HS-27A (cell line): ENCODE measurements at regions not wholly inside any gene's neighbourhood (a gene's known extent, or its start where the extent isn't known, plus 50 kb on each side); places are given as distances from the start of the nearest gene placed in this dataset.
"Not testable (repeated sequence)": the region's sequence is repeated elsewhere in the genome, so short reads cannot be mapped to it uniquely, and the experiment has no call there.

Source experiments
- DNase-seq: peaks from one replicate; pipeline ENCODE4 v3.0.0-alpha.2; 2012; ENCODE audit warnings: low read depth, missing footprints

DNA sequence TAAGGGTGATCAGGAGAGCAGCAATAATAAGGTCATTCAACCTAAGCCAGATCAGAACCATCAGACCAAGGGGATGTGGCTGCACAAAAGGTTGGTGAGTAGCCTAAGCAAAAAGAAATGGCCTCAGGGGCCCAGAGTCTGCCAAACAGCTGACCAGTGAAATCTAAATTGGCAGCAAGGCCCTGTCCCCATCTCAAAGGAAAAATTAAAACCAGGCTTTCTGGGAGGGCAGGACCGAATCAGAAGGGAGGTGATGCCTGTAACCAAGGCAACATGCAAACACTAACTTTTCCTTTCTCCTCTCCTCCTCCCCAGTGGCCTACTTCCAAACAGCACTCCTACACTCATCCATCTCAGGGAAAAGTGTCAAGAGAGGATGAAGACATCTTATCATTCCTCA, 256.4 kb downstream of the NUAK1 start:
- DNase-seq, result no peak

DNA sequence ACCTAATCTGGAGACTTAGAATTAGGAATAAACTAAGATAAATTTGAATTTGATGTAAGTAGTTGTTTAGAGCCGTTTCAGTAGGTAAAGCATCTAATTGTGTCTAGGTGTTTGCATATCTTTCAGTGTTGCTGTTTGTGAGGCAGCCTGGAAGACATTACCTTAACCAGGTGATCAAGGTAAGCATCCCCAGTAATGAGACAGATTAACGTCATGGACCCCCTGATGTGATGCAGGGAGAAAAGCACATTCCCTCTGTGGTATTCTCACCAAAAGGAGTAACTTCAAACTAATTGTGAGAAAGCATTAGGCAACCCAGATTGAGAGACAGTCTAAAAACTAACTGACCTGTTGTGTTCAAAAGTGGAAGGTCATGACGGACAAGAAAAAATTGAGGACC, 251.6 kb downstream of the NUAK1 start:
- no peak for DNase-seq

DNA sequence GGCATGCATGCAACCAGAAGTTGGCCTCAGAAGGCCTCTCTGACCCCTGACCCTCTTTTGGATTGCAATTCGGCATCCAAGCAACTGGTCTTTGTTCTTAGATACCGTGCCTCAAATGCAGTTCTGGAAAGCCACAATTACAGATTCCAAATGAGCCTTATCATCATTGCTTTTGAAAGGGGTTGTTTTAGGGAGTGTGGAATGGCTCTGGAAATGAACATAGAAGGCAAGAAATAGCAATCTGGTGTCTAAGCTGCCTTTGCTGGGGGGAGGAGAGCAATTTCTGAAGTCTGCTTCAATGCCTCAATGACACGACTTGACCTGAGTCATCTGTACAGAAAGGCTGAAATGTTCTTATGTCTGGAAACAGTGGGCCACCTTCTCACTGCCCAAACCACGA, 250.1 kb downstream of the NUAK1 start:
- no peak for DNase-seq

DNA sequence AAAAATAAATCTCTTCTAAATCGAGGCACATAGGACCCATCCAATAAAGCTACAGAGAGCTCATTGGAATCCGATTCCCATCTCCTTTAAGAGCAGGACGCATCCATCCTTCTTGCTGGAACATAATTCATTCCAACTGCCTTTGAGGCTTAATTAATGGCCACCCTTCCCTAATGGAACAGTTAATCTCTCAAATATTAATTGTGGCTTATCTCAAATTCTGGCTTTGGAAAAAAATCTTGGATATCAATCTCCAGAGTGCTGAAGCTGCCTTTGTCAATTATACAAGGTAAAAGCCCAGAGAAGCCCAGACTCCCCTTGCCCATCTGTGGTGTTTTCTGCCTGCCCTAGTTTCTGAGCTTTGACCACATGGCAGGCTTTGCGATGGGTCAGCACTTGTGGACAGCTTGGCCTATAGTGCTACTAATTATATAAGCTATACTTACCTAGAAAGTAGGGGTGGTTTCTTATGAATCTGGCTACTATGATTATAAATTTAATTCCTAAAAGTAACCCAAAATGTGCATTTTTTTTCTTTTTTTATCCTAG, 246.3 kb downstream of the NUAK1 start:
- DNase-seq, result no peak

DNA sequence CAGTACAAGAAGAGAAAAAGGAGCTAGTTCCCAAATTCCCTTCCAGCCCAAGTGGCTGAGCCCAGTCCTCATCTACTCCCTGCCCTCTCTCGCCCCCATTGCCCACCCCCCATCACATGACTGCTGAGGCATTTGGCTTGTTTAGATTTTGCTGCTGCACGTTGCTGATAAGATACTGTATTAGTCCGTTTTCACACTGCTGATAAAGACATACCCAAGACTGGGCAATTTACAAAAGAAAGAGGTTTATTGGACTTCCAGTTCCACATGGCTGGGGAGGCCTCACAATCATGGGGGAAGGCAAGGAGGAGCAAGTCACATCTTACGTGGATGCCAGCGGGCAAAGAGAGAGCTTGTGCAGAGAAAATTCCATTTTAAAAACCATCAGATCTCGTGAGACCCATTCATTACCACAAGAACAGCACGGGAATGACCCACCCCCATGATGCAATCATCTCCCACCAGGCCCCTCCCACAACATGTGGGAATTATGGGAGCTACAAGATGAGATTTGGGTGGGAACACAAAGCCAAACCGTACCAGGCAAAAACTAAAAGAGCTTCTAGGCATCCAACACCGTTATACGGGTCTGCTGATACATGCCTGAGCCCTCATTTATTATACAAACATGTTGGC, 243.4 kb downstream of the NUAK1 start:
- not testable (repeated sequence) for DNase-seq

DNA sequence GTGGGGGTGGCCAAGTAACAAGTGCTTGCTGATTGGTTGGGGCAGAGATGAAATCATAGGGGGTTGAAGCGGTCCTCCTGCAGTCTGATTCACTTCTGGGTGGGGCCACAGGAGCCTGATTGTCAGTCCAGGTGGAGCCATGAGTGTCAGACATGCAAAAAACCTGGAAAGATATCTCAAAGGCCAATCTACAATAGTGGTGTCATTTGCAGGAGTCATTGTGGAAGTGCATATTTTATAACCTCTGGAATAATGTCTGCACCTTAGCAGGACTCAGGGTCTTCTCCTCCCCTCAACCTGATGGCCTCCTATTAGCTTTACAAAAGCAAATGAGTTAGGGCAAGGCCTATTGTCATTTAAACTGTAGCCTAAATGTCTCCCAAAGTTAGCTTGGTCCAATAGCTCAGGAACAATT, 241.4 kb downstream of the NUAK1 start:
- no peak for DNase-seq

DNA sequence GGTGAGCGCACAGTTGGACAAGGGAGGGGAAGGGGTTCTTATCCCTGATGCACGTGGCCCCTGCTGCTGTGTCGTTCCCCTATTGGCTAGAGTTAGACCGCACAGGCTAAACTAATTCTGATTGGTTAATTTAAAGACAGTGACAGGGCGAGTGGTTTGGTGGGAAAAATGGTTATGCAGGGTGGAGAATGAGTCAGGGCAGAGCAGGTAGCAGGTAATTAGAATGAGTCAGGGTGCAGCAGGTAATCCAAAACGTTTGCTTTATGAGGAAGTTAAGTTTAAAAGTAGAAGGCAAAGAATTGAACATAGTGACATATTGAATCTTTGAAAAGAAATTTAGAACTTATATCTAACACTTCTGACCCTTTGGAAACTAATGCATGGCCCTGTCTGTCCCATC, 240.5 kb downstream of the NUAK1 start:
- not testable (repeated sequence) for DNase-seq

DNA sequence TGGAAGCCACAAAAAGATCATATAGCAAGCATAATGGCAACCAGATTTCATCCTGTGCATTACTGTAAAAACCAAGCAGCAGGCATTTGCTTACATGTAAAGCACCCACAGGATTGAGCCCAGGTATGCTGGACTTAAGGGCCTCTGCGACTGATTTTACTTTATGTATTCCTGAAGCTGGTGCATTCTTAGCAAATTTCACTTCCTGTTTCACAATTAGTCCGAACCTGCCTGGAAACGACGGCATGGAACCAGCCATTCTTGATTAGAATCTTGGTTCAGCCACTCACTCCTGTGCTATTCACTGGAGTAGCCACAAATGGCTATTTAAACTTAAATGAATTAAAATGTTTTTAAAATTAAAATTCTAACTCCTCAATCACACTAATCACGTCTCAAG, 239.2 kb downstream of the NUAK1 start:
- no peak for DNase-seq

DNA sequence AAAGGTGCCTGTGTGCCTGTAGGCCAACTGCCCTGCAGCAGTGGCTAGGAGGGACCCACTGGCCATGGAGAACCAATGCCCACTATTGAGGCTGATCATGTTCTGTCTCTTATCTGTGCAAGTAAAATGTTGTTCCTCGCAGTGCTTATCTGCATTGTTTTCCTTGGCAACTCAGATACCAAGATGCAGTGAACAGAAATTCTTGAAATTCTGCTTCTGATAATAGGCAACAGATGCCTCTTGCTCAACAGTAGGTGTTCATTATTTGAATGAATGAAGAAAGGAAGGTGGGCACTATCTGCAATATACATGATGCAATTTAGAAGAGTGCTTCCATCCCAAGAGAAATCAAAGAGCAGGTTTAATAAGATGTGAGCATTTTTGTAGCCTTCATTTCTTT, 232.2 kb downstream of the NUAK1 start:
- DNase-seq, result no peak

DNA sequence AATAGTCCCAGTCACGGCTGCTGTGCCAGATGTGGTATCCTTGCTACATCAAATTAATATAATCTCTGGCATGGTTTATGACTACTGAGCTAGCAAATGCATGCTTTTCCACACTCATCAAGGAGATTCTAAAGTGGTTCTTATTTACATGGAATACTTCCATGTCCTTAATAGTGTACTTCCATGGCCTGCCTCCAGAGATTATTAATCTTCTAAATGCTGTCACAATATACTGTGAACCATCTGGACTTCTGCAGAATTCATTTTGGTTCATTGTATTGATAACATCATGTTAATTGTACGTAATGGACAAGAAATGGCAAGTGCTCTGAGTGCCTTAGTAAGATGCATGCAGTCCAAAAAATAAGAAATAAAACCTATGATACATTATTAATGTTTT, 230.8 kb downstream of the NUAK1 start:
- DNase-seq, result no peak

DNA sequence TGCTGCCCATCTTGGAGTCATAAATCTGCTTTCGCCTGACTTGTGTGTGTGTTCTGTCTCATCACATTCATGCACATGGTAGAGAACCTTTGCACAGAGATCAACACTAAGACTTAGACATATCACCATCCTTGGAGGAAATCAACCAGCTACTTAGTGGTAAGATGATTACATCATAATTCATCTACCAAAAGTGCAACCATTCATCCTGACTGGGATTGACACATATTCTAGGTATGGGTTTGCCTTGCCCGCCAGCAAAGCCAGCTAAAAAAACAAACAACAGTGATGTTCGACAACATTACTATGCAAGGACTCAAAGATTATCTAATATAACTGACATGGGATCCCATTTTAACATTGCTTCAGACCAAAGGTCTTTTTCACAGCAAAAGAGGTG, 228.7 kb downstream of the NUAK1 start:
- no peak for DNase-seq

DNA sequence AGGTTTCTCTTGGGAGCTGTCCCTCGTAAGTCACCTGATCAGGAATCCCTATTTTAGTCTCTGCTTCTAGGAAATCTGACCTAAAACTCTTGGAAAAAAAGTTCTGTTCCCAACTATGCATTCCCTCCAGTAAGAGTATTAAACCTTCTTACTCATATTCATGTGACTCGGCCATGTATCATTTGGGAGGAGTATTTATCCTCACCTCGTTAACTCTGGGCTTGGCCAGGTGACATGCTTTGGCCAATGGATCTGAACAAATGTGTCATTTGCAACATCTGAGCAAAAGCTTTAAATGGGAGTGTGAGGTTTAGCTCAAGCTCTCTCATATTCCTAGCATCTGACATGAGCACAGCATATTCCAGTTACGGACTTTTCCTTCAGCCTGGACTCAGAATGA, 226.8 kb downstream of the NUAK1 start:
- DNase-seq, result no peak

DNA sequence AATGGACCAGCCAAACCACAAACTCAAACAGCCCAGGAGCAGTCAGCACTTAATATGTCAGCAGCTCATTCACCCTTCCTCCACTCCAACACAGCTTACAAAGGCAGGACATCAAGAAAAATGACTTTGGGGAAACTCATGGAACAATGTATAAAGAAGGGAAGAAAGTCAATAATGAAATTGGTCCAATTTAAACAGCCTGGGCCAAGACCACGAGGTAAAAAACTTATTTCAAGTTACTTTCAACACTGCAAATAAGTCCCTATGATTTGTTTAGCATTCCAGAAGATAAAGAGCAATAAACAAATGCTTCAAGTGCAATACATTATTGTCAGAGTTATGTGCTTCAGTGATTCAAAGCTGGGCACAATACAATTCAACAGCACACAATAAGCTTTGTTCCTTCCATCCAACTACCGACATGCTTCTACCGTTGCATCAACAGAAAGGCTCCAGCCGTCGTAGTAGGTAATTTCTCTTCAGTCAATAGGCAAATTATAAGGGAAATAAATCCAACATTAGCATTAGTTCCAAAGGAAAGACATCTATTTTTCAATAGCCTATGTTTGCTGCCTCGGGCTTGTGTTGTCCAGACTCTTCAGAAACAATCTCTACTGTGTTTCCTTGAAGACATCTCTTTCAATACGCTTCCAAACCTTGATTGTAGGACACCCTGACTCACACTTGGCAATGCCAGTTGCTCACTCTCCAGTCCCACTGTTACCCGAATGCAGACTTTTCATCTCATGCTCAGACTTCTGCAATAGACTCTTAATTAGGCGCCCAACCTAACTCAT, 225.7 kb downstream of the NUAK1 start:
- DNase-seq, result no peak

DNA sequence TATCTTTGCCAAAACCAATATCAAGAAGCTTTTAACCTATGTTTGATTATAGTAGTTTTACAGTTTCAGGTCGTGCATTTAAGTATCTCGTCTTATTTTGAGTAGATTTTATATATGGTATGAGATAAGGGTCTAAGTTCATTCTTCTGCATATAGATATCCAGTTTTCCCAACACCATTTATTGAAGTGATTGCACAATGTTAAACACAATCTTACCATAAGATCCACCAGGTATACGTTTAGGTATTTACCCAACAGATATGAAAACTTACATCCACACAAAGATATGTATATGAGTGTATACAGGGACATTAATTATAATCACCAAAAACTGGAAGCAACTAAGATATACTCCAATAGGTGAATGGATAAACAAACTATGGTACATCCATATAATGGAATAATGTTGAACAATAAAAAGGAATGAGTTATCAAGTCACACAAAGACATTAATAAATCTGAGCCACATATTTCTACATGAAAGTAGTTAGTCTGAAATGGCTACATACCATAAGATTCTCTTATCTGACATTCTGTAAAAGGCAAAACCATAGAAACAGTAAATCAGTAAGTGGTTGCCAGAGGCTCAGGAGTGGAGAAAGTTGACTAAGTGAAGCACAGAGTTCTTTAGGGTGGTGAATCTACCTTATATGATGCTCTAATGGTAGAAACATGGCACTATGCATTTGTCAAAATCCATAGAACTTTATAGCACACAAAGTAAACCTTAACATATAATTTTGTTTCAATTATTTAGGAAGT, 222.6 kb downstream of the NUAK1 start:
- DNase-seq, result no peak

DNA sequence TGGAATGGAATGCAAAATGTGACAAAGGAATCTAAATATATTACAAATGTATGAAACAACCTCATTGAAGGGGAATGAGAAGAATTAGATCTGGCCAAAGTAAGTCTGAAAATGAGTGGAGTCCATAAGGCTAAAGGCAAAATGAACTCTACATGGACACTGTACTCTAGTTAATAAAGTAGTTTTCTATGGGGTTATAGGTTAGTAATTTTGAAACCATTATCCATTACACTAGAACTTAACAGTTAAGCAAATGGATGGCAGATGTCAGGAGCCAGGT, 222.1 kb downstream of the NUAK1 start:
- no peak for DNase-seq

DNA sequence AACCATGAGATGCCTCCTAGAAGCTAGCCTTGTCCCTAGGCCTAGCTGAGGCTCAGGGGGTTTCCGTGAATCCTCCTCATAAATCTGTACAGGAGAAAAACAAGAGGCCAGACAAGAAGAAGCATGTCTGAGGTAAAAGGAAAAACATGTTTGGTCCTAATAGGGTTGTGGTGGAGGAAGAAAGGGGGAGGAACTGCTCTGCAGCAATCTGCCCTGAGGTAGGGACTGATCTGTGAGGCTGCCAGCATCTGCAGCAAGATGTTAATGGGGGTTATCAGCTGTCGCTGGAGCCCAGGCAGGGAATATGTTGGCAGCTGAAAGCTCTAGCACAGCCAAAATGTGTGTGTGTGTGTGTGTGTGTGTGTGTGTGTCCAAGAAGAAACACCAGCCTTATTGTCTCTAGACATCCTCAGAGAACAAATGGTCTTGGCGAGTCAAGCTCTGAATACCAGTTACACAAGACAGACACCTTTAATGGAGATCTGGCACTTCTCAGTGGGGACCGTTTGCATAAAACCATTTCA, 218.5 kb downstream of the NUAK1 start:
- no peak for DNase-seq

DNA sequence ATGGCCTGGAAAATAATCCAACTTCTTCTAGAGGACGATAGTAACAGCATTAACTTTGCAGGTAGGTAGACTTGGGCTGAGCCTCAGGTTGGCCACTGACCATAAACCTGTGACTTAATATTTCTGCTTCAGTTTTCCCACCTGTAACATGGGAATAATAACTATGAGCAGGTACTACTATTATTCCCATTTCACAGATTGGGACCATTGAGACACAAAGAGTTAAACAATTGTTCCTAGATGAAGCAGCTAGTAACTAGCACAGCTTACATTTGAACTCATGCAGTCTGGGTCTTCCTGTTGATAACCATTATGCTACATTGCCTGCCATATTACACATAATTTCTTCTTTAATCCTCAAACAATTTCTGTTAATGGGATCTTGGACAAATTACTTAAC, 217.7 kb downstream of the NUAK1 start:
- no peak for DNase-seq

DNA sequence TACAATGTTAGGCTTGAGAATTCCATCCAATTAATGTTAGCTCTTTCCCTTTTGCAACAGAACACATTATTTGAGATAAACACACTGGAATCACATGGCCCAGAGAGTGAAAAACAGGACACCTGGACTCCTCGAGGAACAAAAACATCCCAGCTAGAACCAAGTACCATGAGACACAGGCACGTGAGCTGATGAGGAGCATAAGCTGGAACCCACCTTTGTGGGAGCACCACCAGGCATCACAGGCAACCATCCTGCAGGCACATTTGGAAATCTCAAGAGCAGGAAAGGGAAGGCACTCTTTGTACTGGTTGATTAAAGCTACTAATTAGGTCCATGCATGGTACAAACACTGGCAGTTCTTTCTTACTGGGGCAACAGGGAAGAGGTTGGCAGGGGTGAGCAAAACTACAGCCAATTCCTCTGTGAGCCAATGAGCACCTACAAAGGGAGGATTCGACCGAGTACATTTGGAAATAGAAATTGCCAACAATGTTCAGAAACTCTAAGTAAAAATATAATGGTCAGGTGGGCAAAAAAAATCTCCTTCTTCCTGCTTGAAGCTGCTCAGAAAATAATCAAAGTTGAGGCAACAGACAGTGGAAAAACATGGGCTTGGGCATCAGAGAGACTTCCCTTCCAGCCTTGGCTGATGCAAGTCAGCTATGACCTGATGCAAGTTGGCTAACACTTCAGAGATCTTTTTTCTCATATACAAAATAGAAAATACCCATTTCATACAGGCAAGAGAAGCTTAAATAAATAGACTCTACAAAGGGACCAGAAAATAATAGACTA, 216.7 kb downstream of the NUAK1 start:
- no peak for DNase-seq

DNA sequence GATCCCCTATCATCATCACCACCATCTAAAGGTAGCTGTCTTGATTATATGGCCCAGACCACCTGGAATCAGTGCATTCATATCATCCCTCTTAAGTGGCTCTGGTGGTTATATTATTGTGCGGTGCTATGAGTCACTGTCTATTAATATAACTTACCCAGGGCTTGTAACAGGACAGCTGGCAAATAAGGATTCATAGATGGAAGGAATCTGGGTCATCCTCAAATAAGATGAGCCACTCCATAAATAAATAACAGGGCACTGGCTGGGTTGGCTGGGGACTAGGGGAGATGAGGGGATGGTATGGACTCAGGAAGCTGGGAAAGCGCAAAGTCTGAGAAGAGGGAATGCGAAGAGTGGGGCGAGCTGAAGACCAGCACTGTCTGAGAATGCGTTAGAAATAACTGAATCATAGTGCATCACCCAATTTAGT, 216.1 kb downstream of the NUAK1 start:
- DNase-seq, result peak; percentile 22

DNA sequence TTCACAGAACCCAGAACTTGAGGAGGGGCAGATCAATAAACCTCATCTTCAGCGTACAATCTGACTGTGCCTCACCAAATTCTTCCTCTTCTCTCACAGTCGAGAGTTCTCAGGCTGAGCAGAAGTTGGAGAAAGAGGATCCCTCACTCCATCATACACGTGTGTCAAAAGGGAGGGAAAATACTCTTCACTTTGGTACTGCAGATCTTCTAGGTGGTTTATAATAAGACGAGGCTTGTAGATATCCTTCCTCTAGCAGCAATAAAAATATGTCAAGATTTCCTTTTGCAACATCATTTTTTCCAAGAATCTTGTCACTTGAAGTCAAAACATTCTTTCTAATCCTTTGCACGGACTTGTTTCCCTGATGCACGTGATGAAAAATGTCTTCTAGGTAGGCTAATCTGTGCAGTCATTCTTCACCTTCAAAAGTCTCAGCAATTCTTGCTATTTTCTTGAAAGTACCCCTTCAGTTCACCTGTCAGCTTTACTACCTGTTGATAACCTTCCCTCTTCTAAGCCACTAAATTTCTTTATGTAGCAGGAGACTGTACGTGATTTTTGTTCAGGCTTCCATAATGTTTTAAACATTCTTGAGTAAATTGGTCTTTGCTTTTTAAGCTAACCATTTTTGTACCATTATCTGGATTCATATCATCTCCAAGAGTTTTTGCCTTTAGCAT, 214.1 kb downstream of the NUAK1 start:
- no peak for DNase-seq

DNA sequence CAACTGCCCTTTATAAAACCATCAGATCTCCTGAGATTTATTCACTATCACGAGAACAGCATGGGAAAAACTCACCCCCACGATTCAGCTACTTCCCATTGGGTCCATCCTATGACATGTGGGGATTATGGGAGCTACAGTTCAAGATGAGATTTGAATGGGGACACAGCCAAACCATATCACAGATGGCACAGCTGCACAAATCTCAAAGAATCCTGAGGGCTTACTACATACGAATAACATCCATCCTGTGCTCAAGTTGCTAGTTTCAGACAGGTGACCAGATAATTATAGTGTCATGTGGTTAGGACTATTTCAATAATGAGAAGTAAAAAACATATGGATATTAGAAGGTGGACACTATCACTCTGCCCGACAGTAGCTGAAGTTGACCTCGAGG, 211.2 kb downstream of the NUAK1 start:
- no peak for DNase-seq
